HL-60 (cell line): ENCODE measurements at regions not wholly inside any gene's neighbourhood (a gene's known extent, or its start where the extent isn't known, plus 50 kb on each side); places are given as distances from the start of the nearest gene placed in this dataset.
"Not testable (repeated sequence)": the region's sequence is repeated elsewhere in the genome, so short reads cannot be mapped to it uniquely, and the experiment has no call there.

Experiments used
- GABPA ChIP-seq: IDR thresholded peaks from 2 replicates; pipeline ENCODE4 v1.6.1; 2012; ENCODE audit warnings: low read depth
- POLR2AphosphoS5 ChIP-seq: IDR thresholded peaks from 2 replicates; pipeline ENCODE4 v1.6.1; 2012; ENCODE audit warnings: low read depth
- TF ChIP-seq, protein P1 (sequence below): IDR thresholded peaks from one replicate; pipeline ENCODE4 v1.5.1; 2011; ENCODE audit warnings: low read length, control low read depth, inconsistent platforms; ENCODE audit not compliant: insufficient read depth

DNA sequence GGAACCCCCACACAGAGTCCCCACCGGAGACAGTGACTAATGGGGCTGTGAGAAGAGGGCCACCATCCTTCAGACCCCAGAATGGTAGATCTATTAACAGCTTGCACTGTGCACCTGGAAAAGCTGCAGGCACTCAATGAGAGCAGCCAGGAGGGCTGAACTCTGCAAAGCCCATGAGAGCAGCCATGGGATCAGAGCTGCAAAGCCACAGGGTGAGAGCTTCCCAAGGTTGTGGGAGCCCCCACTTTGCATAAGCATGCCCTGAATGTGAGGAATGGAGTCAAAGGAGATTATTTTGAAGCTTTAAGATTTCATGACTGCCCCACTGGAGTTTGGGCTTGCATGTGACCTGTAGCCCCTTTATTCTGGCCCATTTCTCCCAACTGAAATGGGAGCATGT is 500.9 kb downstream of the GOLGA6L6 start:
- TF ChIP-seq, protein P1, sequence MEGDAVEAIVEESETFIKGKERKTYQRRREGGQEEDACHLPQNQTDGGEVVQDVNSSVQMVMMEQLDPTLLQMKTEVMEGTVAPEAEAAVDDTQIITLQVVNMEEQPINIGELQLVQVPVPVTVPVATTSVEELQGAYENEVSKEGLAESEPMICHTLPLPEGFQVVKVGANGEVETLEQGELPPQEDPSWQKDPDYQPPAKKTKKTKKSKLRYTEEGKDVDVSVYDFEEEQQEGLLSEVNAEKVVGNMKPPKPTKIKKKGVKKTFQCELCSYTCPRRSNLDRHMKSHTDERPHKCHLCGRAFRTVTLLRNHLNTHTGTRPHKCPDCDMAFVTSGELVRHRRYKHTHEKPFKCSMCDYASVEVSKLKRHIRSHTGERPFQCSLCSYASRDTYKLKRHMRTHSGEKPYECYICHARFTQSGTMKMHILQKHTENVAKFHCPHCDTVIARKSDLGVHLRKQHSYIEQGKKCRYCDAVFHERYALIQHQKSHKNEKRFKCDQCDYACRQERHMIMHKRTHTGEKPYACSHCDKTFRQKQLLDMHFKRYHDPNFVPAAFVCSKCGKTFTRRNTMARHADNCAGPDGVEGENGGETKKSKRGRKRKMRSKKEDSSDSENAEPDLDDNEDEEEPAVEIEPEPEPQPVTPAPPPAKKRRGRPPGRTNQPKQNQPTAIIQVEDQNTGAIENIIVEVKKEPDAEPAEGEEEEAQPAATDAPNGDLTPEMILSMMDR = not testable (repeated sequence)
- not testable (repeated sequence) for TF ChIP-seq POLR2AphosphoS5, GABPA
